LoVo (cell line): ENCODE measurements at regions not wholly inside any gene's neighbourhood (a gene's known extent, or its start where the extent isn't known, plus 50 kb on each side); places are given as distances from the start of the nearest gene placed in this dataset.
A peak's percentile ranks its signal among the peaks of the same experiment; 100 is the strongest.
"Not testable (repeated sequence)": the region's sequence is repeated elsewhere in the genome, so short reads cannot be mapped to it uniquely, and the experiment has no call there.

Experiments
- DNase-seq: peaks from one replicate; pipeline ENCODE4 v3.0.0-alpha.2; 2016; ENCODE audit warnings: low spot score

DNA sequence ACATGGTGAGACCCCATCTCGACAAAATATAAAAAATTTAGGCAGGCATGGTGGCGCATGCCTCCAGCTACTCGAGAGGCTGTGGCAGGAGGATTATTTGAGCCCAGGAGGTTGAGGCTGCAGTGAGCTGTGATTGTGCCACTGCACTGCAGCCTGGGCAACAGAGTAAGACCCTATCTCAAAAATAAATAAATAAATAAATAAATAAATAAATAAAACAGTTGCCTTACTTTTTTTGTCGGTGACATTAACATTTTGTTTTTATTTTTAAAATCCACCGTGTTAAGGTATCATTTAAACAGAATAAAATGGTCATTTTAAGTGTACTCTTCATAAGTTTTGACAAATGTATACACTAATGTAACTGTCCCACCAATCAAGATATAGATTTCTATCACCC lies 57.0 kb downstream of the RASL11A start:
- no peak for DNase-seq

DNA sequence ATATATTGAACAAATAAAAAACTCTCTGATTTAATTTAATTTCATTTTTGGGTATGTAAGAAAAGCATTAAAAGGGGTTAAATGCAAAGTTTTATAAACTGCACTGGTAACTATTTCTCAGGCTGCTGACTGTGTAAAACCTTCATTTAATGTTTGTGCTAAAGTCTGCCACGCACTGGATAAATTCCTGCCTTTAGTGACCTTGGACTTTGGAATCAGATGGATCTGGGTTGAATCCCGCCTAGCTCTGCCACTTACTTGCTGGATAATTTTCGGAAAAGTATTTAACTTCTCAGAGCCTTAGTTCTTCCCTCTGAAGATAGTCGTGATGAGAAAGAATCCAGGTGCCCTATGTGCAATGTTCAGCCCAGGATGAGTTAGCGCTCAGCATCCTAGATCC lies 58.6 kb downstream of the RASL11A start:
- DNase-seq = no peak

DNA sequence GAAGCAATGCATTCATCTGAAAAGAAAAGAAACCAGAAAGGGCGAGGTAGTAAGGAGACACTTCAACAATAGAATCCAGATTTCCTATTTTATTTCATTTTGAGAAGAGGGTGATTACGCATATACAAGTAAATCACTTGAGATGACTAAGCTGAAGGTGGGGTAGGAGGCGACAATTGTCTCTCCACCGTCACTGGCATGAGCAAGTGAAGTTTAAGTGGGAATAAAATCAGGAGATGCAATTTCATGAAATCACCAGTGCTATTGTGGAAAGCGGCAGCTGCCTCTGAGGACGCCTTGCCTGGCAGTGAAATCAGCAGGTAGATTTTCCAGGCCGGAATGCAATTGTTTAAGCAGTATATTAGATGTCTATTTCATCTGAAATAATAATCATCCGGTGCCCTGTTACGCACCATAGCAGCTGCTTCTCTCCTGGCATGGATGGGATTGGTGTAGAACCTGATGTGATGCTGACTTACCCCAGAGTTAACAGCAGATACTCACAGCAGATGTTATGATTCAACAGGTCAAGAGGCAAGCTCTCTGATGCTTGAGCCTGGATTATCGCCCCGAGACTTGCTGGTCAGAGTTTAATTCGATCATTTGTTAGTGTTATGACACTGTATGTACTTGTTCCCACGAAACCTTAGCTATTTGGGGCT lies 64.3 kb downstream of the RASL11A start:
- no peak for DNase-seq

DNA sequence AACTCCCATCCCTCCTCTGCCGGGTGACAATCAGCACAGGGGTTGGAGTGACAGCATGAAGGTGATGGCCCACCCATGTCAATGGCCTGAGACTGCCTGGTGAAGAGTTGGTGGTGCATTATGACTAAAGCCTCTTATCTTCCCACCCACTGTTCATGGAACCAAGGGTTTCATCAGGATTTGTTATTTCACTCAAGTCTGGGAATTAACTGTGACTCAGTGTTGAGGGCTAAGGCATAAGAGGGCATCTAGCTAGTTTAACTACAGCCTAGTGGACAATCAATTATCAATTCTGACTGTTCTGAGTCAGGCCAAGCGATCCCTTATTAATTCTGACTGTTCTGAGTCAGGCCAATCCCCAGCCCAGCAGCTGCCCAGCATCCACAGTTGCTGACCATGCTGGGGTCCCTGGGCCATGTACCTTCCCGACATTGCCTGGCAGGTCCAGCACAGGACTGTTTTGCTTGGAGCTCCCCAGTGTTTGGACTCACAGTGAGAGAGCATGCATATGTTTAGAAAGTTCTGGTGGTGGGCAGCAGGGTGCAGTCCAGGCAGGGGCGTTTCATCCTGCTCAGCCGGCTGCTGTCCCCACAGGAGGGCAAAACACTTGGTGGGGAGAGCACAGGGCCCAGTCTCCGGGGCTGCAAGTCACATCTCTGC lies 65.5 kb downstream of the RASL11A start:
- DNase-seq = no peak

- no peak for DNase-seq
These were observed 67.6 kb downstream of the RASL11A start for GRCh38 chr13:27338207-27338606.

GRCh38 chr13:27338816-27339215 lies 68.2 kb downstream of the RASL11A start:
- no peak for DNase-seq

DNA sequence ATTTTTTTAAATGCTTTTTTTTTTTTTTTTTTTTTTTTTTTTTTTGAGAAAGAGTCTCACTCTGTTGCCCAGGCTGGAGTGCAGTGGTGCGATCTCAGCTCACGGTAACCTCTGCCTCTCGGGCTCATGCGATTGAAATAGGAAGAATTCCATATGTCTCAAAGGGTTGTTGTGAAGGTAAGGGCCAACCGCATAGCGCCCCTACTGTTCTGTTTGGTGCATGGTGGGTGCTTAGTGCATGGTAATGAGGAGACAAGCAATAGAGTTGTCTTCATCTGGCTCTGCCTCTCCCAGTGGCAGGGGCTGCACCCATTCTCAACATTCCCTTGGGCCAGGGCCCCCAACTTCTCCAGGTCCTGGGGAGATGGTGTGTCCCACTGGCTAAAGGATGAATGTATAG lies 68.7 kb downstream of the RASL11A start:
- peak; percentile 57 for DNase-seq

GRCh38 chr13:27341616-27342015 lies 71.0 kb downstream of the RASL11A start:
- DNase-seq = no peak

DNA sequence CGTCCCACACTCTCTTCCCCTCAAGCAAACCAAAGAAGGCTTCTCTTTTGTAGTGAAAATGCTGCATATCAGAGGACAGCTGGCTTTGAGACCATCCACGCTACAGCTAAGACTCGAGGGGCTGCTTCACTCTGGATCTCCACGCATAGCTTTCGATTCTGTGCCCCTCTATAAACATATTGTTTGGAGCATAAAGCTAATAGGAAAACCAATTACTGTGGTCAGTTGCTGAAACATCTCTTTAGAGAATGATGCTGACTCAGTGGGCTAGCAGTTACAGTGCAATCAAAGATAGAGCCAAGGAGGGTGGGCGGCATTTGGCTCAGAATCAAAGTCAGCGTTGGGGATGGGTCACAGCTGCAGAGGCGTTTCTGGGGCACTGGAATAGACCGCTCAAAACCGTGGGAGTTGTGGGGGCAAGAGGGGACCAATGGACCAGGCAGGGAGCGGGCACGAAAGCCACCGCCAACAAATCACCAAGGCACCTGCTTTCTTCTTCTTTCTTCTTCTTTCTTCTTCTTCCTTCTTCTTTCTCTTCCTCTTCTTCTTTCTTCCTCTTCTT lies 76.7 kb downstream of the RASL11A start:
- no peak for DNase-seq

DNA sequence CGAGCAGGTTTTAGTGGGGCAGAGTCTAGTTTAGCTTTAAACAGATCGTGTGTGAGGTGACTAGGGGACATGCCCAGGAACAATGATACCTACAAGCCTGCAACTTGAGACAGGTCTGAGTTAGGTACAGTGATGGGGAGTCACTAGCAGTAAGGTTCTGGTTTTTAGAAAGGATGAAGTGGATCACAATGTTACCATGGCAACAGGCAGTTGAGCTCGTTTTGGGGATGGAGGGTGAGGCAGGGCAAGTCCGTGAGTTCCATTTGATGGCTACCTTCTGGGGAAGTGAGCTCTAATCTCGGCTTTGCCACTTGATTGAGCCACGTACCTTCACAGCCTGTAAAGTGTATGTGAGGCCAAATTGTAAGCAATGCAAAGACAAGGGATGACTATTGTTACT lies 76.0 kb upstream of the GTF3A start:
- no peak for DNase-seq

GRCh38 chr13:27349458-27349857 lies 75.0 kb upstream of the GTF3A start:
- DNase-seq = no peak

DNA sequence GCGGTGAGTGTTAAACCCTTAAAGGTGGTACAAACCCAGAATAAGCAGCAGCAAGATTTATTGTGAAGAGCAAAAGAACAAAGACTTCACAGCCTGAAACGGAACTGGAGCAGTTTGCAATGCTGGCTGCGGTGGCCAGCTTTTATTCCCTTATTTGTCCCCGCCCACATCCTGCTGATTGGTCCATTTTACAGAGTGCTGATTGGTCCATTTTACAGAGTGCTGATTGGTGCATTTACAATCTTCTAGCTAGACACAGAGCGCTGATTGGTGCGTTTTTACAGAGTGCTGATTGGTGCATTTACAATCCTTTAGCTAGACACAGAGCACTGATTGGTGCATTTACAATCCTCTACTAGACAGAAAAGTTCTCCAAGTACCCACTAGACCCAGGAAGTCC lies 73.6 kb upstream of the GTF3A start:
- DNase-seq = not testable (repeated sequence)

DNA sequence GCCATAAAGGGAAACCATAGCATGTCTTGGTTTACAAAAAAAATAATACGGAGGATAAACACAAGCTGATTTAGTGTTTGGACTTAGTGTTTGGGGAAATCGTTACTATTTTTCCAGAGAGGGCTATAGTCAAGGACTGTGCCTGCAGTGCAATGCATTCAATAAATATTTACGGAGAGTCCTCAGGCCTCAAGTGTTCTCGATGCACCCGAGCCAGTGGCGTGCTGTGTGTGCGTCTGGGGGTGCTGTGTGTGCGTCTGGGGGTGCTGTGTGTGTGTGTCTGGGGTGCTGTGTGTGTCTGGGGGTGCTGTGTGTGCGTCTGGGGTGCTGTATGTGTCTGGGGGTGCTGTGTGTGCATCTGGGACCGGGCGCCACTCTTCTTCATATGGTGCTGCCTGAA lies 71.7 kb upstream of the GTF3A start:
- DNase-seq = no peak

DNA sequence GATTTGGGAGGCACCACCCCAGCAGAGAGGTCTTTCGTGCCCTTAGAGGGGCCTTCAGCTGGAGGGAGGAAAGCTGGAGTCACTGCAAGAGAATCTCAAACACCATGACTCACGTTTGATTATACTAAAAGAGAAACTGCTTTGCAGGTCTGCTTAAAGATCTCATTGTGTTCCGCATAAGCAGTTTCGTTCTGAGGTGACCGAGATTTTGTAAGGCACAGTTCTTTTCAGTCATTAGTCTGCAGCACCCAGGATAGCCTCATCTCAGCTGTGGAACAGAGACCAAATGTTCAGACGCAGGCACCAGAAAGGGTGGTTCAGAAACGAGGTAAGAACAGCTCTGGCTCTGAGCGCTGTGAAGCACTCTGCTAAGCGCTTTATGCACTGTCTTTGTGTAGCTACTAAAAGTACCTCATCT lies 71.2 kb upstream of the GTF3A start:
- peak; percentile 15 for DNase-seq

GRCh38 chr13:27353708-27354107 lies 70.7 kb upstream of the GTF3A start:
- no peak for DNase-seq

DNA sequence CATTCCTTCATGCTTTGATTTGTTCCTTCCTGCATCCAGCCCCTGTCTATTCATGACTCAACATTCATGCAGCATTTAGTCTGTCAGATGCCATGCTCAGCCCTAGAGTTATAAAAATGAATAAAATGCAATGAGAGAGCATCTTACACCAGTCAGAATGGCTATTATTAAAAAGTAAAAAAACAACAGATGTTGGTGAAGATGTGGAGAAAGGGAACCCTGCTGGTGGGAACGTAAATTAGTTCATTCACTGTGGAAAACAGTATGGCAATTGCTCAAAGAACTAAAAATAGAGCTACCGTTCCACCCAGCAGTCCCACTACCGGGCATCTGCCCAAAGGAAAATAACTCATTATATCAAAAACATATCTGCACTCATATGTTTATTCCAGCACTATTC lies 70.0 kb upstream of the GTF3A start:
- no peak for DNase-seq

DNA sequence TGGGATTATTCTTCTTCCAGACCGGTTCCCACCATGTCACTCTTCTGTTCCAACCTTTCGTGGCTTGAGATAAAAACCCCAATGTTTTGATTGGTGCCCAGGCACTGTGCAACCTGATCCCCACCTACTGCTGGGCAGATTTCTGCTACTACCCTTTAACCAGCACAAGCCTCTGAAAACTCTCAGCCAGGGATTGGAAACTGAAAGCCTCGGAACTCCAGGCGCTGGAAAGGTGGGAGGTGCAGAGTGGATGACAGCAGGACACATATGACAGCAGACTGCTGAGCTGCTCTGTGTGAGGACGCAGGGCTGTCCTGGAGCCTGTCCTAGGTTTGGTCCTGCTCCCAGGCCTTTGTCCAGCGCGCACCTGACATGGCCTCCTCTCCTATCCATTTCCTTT lies 68.5 kb upstream of the GTF3A start:
- no peak for DNase-seq

DNA sequence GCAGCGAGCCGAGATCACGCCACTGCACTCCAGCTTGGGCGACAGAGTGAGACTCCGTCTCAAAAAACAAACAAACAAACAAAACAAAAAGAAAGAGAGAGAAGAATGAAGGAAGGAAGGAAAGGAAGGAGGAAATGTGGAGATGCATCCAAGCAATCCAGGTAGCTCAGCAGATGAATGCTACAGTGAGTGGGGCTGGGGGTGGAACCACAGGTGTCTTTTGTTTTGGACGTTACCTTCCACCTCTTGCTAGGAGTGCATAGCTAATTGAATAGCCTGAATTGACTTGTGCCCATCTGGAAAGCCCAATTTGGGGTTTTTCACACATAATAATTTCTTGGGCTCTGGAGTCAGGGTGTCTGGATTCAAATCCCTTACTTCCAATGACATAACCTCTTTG lies 66.0 kb upstream of the GTF3A start:
- DNase-seq = no peak

- DNase-seq = peak; percentile 65
These were observed 65.1 kb upstream of the GTF3A start for GRCh38 chr13:27359199-27359821.

DNA sequence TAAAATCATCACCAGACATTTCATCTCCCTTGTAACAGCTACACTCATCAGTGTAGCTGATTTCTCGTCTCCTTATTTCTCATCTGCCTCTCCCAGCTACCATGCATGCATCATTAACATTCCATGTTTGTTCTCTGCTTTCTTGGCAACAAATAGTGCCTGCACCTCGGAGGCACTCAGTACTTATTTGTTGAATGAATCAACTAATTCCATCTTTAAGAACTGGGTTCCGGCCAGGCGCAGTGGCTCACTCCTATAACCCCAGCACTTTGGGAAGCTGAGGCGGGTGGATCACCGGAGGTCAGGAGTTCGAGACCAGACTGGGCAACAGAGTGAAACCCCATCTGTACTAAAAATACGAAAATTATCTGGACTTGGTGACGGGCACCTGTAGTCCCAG lies 63.9 kb upstream of the GTF3A start:
- no peak for DNase-seq

GRCh38 chr13:27362064-27362751 lies 62.2 kb upstream of the GTF3A start:
- DNase-seq = peak; percentile 87

DNA sequence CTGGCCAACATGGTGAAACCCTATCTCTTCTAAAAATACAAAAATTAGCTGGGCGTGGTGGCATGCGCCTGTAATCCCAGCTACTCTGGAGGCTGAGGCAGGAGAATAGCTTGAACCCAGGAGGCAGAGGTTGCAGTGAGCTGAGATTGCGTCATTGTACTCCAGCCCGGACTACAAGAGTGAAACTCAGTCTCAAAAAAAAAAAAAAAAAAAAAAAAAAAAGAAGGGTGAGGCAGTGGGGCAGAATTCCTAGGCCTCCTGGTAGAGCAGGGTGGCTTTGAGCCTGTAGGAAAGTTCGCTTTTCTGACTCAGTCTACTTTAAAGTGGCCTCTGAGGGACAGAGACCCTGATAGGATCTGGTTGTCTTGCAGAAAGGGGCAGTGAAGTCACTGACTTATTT lies 60.8 kb upstream of the GTF3A start:
- not testable (repeated sequence) for DNase-seq

DNA sequence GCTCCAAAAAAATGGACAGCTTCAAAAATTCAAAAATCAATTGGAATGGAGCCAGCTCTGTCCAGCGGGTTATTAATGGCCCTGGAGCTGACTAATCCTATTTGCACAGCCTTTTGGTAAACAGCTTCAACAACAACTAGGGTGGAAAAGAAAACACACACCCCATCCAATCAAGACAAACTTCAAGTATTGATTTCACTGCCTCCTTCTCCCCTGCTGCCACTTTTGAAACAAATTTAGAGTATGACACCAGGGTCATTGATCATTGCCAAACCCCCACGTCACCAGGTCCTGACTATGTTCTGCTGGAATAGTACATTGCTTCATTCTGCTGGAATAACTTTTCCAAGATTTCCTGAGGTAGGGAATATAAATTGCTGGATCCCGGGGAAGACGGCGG lies 56.8 kb upstream of the GTF3A start:
- no peak for DNase-seq
